GM18868 (cell line): ENCODE measurements at regions not wholly inside any gene's neighbourhood (a gene's known extent, or its start where the extent isn't known, plus 50 kb on each side); places are given as distances from the start of the nearest gene placed in this dataset.

Experiments
- ATAC-seq: cut with Tn5 transposase; IDR thresholded peaks from one replicate; pipeline ENCODE4 v1.9.1; 2021; ENCODE audit warnings: mild to moderate bottlenecking, moderate library complexity; ENCODE audit not compliant: unreplicated experiment

- ATAC-seq: no peak
These were observed 90.4 kb upstream of the ATF7IP start for GRCh38 chr12:14275111-14275510.

- no peak for ATAC-seq
These were observed 89.6 kb upstream of the ATF7IP start for GRCh38 chr12:14275886-14276285.

- peak; percentile 52 for ATAC-seq
These were observed 87.1 kb upstream of the ATF7IP start for GRCh38 chr12:14278294-14278953.

GRCh38 chr12:14279845-14280244 lies 85.6 kb upstream of the ATF7IP start:
- no peak for ATAC-seq

GRCh38 chr12:14280921-14281320 lies 84.6 kb upstream of the ATF7IP start:
- ATAC-seq: peak; percentile 45

GRCh38 chr12:14281539-14281938 lies 83.9 kb upstream of the ATF7IP start:
- no peak for ATAC-seq

GRCh38 chr12:14283489-14284144 lies 81.9 kb upstream of the ATF7IP start:
- peak; percentile 32 for ATAC-seq

- ATAC-seq: peak; percentile 62
These were observed 81.2 kb upstream of the ATF7IP start for GRCh38 chr12:14284184-14284722.

- ATAC-seq: no peak
These were observed 75.9 kb upstream of the ATF7IP start for GRCh38 chr12:14289601-14290000.

- ATAC-seq: no peak
These were observed 74.5 kb upstream of the ATF7IP start for GRCh38 chr12:14290951-14291350.

- no peak for ATAC-seq
These were observed 61.8 kb upstream of the ATF7IP start for GRCh38 chr12:14303661-14304155.

- ATAC-seq: no peak
These were observed 58.5 kb upstream of the ATF7IP start for GRCh38 chr12:14307004-14307403.

- no peak for ATAC-seq
These were observed 57.0 kb upstream of the ATF7IP start for GRCh38 chr12:14308516-14308915.

- no peak for ATAC-seq
These were observed 54.6 kb upstream of the ATF7IP start for GRCh38 chr12:14310866-14311265.

- no peak for ATAC-seq
These were observed 51.9 kb upstream of the ATF7IP start for GRCh38 chr12:14313379-14314138.

GRCh38 chr12:14314801-14315200 lies 50.7 kb upstream of the ATF7IP start:
- ATAC-seq: no peak

- ATAC-seq: no peak
These were observed 50.0 kb upstream of the ATF7IP start for GRCh38 chr12:14315501-14315900.
